ENCODE measurements at regions not wholly inside any gene's neighbourhood (a gene's known extent, or its start where the extent isn't known, plus 50 kb on each side); places are given as distances from the start of the nearest gene placed in this dataset.

DNA sequence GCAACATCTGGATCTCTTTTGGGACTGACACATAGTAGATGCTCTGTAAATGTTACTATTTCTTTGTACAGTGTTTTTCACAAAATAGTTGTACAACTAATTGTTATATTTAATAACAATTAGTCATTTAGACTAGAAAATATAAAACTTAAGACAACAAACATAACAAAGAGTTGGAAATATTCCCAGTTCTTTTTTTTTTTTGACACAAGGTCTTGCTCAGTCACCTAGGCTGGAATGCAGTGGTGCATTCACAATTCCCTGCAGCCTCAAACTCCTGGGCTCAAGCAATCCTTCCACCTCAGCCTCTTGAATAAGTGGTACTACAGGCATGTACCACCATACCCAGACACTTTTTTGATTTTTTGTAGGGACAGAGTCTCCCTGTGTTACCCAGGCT, 105.8 kb downstream of the UTRN start:
- DNase-seq (ENCODE audit: low read depth, low spot score), result no peak
- Histone ChIP-seq H3K4me1 (ENCODE audit: control insufficient read depth, insufficient read depth, low read length) (no peaks in the 10 kb centered on the region; the same call in 1 of the 2 replicates), H3K27me3 (ENCODE audit: control insufficient read depth, insufficient read depth, low read length) (no peaks in the 10 kb centered on the region), H3K4me3 (ENCODE audit: low read depth in 2 of 2, low read length in 2 of 2) (no peak overlapping the region), H3K27ac (ENCODE audit: low read length) (no peak overlapping the region), H3K36me3 (ENCODE audit: control insufficient read depth, insufficient read depth, low read length) (no peaks in the 10 kb centered on the region), H3K9me3 (ENCODE audit: control insufficient read depth, insufficient read depth, low read depth, low read length) (no peaks in the 10 kb centered on the region)
- intact Hi-C loops (cut with micrococcal nuclease; ENCODE audit: unreplicated experiment), result no loop called here
- POLR2A ChIA-PET, result no interaction called here
- CTCF ChIA-PET, result interaction anchor here (0.7 kb wide), 1 partner anchor 41 kb away, joined by 3 read pairs; no protein-coding TSS in a partner anchor
- no TSS peak for BruUV-seq (replicated peaks)
- no peak for ATAC-seq
- TF ChIP-seq POLR2AphosphoS5 (IDR thresholded peaks at IDR 0.05; ENCODE audit: low read depth, low read length), result no peak
- TF ChIP-seq, protein P1, sequence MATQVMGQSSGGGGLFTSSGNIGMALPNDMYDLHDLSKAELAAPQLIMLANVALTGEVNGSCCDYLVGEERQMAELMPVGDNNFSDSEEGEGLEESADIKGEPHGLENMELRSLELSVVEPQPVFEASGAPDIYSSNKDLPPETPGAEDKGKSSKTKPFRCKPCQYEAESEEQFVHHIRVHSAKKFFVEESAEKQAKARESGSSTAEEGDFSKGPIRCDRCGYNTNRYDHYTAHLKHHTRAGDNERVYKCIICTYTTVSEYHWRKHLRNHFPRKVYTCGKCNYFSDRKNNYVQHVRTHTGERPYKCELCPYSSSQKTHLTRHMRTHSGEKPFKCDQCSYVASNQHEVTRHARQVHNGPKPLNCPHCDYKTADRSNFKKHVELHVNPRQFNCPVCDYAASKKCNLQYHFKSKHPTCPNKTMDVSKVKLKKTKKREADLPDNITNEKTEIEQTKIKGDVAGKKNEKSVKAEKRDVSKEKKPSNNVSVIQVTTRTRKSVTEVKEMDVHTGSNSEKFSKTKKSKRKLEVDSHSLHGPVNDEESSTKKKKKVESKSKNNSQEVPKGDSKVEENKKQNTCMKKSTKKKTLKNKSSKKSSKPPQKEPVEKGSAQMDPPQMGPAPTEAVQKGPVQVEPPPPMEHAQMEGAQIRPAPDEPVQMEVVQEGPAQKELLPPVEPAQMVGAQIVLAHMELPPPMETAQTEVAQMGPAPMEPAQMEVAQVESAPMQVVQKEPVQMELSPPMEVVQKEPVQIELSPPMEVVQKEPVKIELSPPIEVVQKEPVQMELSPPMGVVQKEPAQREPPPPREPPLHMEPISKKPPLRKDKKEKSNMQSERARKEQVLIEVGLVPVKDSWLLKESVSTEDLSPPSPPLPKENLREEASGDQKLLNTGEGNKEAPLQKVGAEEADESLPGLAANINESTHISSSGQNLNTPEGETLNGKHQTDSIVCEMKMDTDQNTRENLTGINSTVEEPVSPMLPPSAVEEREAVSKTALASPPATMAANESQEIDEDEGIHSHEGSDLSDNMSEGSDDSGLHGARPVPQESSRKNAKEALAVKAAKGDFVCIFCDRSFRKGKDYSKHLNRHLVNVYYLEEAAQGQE (IDR thresholded peaks at IDR 0.05; ENCODE audit: insufficient read depth in 1 of 2, low read depth in 2 of 2, low read length in 1 of 2), result no peak
- no peak for TF ChIP-seq TCF7L2 (IDR thresholded peaks at IDR 0.05; ENCODE audit: low read depth, low read length)
- no peak for TF ChIP-seq CTCF (IDR thresholded peaks at IDR 0.05)
- no peak for TF ChIP-seq SIN3A (IDR thresholded peaks at IDR 0.05; ENCODE audit: borderline replicate concordance, insufficient read depth, low read depth, low read length)
- in situ Hi-C loops (cut with HindIII; ENCODE audit: low pct_unique_long_range_greater_than_20kb, low sequenced_read_pairs), result no loop called here

DNA sequence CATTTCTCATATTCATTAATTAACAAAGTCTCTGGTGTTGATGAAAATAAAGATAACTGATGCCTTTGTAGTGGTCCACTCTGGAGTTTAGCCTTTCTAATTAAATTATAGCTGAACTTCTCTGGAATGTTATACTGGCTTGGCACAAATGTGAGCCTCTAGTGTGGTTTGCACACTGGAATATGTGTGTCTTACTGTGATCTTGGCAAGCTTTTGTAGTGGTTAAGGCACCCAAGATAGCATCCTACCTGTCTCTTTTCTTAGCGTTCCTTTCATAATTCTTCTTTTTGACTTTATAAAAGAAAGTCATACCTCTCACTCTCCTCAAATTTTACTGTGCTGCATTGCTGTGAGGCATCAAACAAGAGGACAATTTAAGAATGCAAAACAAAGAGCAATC, 107.4 kb downstream of the UTRN start:
- H3K27me3 ChIP-seq (ENCODE audit: control insufficient read depth, insufficient read depth, low read length), result no peaks in the 10 kb centered on the region
- no peaks in the 10 kb centered on the region for H3K36me3 ChIP-seq (ENCODE audit: control insufficient read depth, insufficient read depth, low read length)
- H3K27ac ChIP-seq (ENCODE audit: low read length), result no peak overlapping the region
- ATAC-seq (no peak), DNase-seq (ENCODE audit: low read depth, low spot score) (no peak)
- H3K9me3 ChIP-seq (ENCODE audit: control insufficient read depth, insufficient read depth, low read depth, low read length), result peaks cover 4% of the 10 kb centered on the region; the same call in 1 of the 2 replicates
- ChIA-PET POLR2A (no interaction called here), CTCF (no interaction called here)
- intact Hi-C loops (cut with micrococcal nuclease; ENCODE audit: unreplicated experiment), result no loop called here
- H3K4me1 ChIP-seq (ENCODE audit: control insufficient read depth, insufficient read depth, low read length), result no peaks in the 10 kb centered on the region; the same call in 1 of the 2 replicates
- no TSS peak for BruUV-seq (replicated peaks)
- H3K4me3 ChIP-seq (ENCODE audit: low read depth in 2 of 2, low read length in 2 of 2), result no peak overlapping the region
- in situ Hi-C loops (cut with HindIII; ENCODE audit: low pct_unique_long_range_greater_than_20kb, low sequenced_read_pairs), result no loop called here
- TF ChIP-seq POLR2AphosphoS5 (IDR thresholded peaks at IDR 0.05; ENCODE audit: low read depth, low read length) (no peak), TCF7L2 (IDR thresholded peaks at IDR 0.05; ENCODE audit: low read depth, low read length) (no peak), SIN3A (IDR thresholded peaks at IDR 0.05; ENCODE audit: borderline replicate concordance, insufficient read depth, low read depth, low read length) (no peak), CTCF (IDR thresholded peaks at IDR 0.05) (no peak)
- TF ChIP-seq, protein P1 (IDR thresholded peaks at IDR 0.05; ENCODE audit: insufficient read depth in 1 of 2, low read depth in 2 of 2, low read length in 1 of 2), result no peak
